Mucosa of descending colon (tissue), 3 donors: ENCODE measurements at regions not wholly inside any gene's neighbourhood (a gene's known extent, or its start where the extent isn't known, plus 50 kb on each side); places are given as distances from the start of the nearest gene placed in this dataset.
A peak's percentile ranks its signal among the peaks of the same experiment; 100 is the strongest.

Experiments used
- ATAC-seq: fragments of 200-7000 bp; cut with Tn5 transposase; one replicate; pipeline ENCODE4 v1.9.1; 2020; ENCODE audit warnings: mild to moderate bottlenecking, moderate library complexity
- DNase-seq, 3 donors: peaks; one replicate each; pipeline ENCODE4 v3.0.0-alpha.2; 2020
- H3K36me3 ChIP-seq: fragments of 200-600 bp; one replicate; pipeline ENCODE4 v1.8.0; 2021; ENCODE audit warnings: low read depth, mild to moderate bottlenecking
- H3K4me1 ChIP-seq: fragments of 200-600 bp; one replicate; pipeline ENCODE4 v1.8.0; 2021; ENCODE audit warnings: low read depth, mild to moderate bottlenecking
- H3K4me3 ChIP-seq: fragments of 200-600 bp; one replicate; pipeline ENCODE4 v1.8.0; 2021; ENCODE audit warnings: mild to moderate bottlenecking
- H3K9me3 ChIP-seq: fragments of 200-600 bp; one replicate; pipeline ENCODE4 v1.8.0; 2021; ENCODE audit warnings: mild to moderate bottlenecking
- CTCF ChIP-seq: fragments of 200-600 bp; IDR thresholded peaks from one replicate; pipeline ENCODE4 v1.8.0; 2022; ENCODE audit warnings: antibody characterized with exemption, mild to moderate bottlenecking
- intact Hi-C, 2 donors: fragments of 100-400 bp; cut with DNase I in 1 of 2; cut with micrococcal nuclease in 1 of 2; formaldehyde crosslinking; loops; one replicate each; pipeline versions ENCODE4 v1.11.0 to v1.11.1; 2022; cut with DNase I, micrococcal nuclease
- donor health status: DM: no; HTN: no; CAD: no; lungs with moderate emphysema.
- donor health status: DM: no; HTN: no; CAD: no.
- donor health status: DM: no; HTN: yes; CAD: no.

- H3K36me3 ChIP-seq, result no peaks in the 10 kb centered on the region
- H3K9me3 ChIP-seq, result no peaks in the 10 kb centered on the region
- H3K4me3 ChIP-seq, result no peak overlapping the region
- H3K4me1 ChIP-seq, result peaks cover 5% of the 10 kb centered on the region
- no peak for TF ChIP-seq CTCF
- DNase-seq (no peak), ATAC-seq (no peak)
- intact Hi-C loops, result no loop called here
These were observed 99.2 kb upstream of the PIK3CG start for GRCh38 chr7:106765727-106766355.

GRCh38 chr7:106766551-106766950, 98.5 kb upstream of the PIK3CG start:
- DNase-seq (no peak), ATAC-seq (no peak)
- TF ChIP-seq CTCF, result no peak
- intact Hi-C loops, result no loop called here
- H3K4me1 ChIP-seq, result peaks cover 5% of the 10 kb centered on the region
- no peaks in the 10 kb centered on the region for H3K9me3 ChIP-seq
- H3K4me3 ChIP-seq, result no peak overlapping the region
- no peaks in the 10 kb centered on the region for H3K36me3 ChIP-seq

- H3K9me3 ChIP-seq, result no peaks in the 10 kb centered on the region
- intact Hi-C loops, result no loop called here
- ATAC-seq (no peak), DNase-seq (no peak)
- no peak overlapping the region for H3K4me3 ChIP-seq
- peaks cover 5% of the 10 kb centered on the region for H3K4me1 ChIP-seq
- no peaks in the 10 kb centered on the region for H3K36me3 ChIP-seq
- no peak for TF ChIP-seq CTCF
These were observed 98.0 kb upstream of the PIK3CG start for GRCh38 chr7:106767078-106767477.

GRCh38 chr7:106767498-106768323, 97.4 kb upstream of the PIK3CG start:
- Histone ChIP-seq H3K9me3 (no peaks in the 10 kb centered on the region), H3K4me3 (no peak overlapping the region), H3K36me3 (no peaks in the 10 kb centered on the region), H3K4me1 (peaks cover 5% of the 10 kb centered on the region)
- DNase-seq (no peak), ATAC-seq (peak; percentile 67)
- intact Hi-C loops, result no loop called here
- no peak for TF ChIP-seq CTCF

- H3K36me3 ChIP-seq, result no peaks in the 10 kb centered on the region
- H3K4me1 ChIP-seq, result peaks cover 5% of the 10 kb centered on the region
- H3K4me3 ChIP-seq, result no peak overlapping the region
- intact Hi-C loops, result no loop called here
- no peak for TF ChIP-seq CTCF
- DNase-seq (no peak), ATAC-seq (peak; percentile 33)
- no peaks in the 10 kb centered on the region for H3K9me3 ChIP-seq
These were observed 96.7 kb upstream of the PIK3CG start for GRCh38 chr7:106768324-106768751.
